ENCODE measurements at regions not wholly inside any gene's neighbourhood (a gene's known extent, or its start where the extent isn't known, plus 50 kb on each side); places are given as distances from the start of the nearest gene placed in this dataset.
A peak's percentile ranks its signal among the peaks of the same experiment; 100 is the strongest.

DNA sequence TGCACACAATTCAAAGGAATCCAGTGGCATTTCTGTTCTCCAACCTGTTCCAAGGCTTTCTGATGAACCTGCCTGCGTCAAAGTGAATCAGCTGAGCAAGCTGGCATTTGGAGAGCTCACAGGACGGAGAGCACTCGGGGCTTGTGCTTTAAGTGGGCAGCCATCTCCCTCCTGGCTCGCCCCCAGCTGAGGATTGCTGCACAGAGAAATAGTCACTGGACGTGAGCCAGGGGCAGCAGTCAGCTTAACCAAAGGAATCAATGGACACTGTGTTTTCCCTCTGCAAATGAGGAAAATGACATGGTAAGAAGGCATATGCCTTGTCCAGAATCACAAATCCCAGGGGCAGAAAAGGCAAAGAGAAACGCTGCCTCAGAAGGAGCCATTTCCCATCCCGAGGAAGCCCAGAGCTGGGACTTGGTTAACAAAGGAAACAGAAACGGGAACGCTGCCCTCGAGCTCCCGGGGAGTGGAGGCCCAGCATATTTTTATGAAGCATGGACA lies 299.4 kb downstream of the ZSWIM6 start:
- H3K36me3 ChIP-seq: no peaks in the 10 kb centered on the region
- H3K4me1 ChIP-seq: peaks cover 18% of the 10 kb centered on the region
- H3K27ac ChIP-seq: peak overlapping the region; percentile 56
- no peaks in the 10 kb centered on the region for H3K27me3 ChIP-seq
- no peaks in the 10 kb centered on the region; the same call in 1 of the 2 replicates for H3K9me3 ChIP-seq (replicated peaks)
- peak; percentile 60 to 76 for DNase-seq
- peak overlapping the region; percentile 49 for H3K4me3 ChIP-seq

DNA sequence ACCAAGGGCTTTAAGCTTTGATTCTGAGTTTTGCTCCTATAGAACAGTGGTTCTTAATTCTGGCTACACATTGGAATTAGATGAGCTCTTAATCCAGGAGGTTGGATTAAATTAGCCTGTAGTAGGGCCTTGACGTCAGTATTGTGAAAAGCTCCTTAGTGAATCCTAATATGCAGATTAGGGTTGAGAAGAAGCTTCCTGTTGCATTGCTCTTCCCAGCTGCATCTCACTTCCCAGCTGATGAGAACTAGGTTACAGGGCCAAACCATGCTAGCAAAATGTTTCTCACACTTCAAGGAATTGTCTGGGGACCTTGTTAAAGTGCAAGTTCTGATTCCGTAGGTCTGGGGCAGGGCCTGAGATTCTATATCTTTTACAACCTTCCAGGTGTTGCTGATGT lies 300.0 kb downstream of the ZSWIM6 start:
- Histone ChIP-seq H3K4me3 (peak overlapping the region; percentile 49), H3K4me1 (peaks cover 18% of the 10 kb centered on the region), H3K27me3 (no peaks in the 10 kb centered on the region), H3K36me3 (no peaks in the 10 kb centered on the region), H3K9me3 (replicated peaks) (no peaks in the 10 kb centered on the region; the same call in 1 of the 2 replicates), H3K27ac (peak overlapping the region; percentile 56)
- no peak for DNase-seq

GRCh38 chr5:61635271-61635670 lies 303.2 kb downstream of the ZSWIM6 start:
- peaks cover 26% of the 10 kb centered on the region for H3K4me1 ChIP-seq
- H3K4me3 ChIP-seq: no peak overlapping the region
- no peak for DNase-seq
- no peak overlapping the region for H3K27ac ChIP-seq
- H3K36me3 ChIP-seq: no peaks in the 10 kb centered on the region
- no peaks in the 10 kb centered on the region; the same call in 1 of the 2 replicates for H3K9me3 ChIP-seq (replicated peaks)
- no peaks in the 10 kb centered on the region for H3K27me3 ChIP-seq

DNA sequence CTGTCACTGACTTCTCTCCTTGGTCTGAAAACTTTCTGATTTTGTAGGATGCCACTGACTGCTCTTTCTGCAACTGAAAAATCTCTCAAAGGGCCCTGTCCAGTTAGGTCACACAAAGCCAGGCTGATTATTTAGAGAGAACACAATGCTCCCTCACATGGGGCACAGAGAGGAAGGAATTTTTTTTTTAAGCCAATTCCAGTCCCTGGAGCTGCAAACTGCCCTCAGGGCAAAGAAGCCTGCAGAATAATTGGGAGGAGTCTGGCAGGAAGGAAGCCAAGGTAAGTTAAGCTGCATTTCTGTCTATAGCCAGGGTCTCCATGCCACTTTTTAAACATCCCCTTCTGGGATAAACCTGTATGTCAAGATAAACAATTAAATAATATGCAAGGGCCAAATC lies 305.5 kb downstream of the ZSWIM6 start:
- H3K4me3 ChIP-seq: no peak overlapping the region
- no peaks in the 10 kb centered on the region for H3K36me3 ChIP-seq

GRCh38 chr5:61638476-61638875 lies 306.4 kb downstream of the ZSWIM6 start:
- DNase-seq: no peak
- Histone ChIP-seq H3K36me3 (no peaks in the 10 kb centered on the region), H3K27ac (no peak overlapping the region)

More for the DNA sequence above, 305.5 kb downstream of the ZSWIM6 start:
- Histone ChIP-seq H3K4me1 (peaks cover 15% of the 10 kb centered on the region), H3K27me3 (no peaks in the 10 kb centered on the region), H3K27ac (no peak overlapping the region), H3K9me3 (replicated peaks) (no peaks in the 10 kb centered on the region; the same call in 1 of the 2 replicates)
- peak; percentile 56 to 78 for DNase-seq

DNA sequence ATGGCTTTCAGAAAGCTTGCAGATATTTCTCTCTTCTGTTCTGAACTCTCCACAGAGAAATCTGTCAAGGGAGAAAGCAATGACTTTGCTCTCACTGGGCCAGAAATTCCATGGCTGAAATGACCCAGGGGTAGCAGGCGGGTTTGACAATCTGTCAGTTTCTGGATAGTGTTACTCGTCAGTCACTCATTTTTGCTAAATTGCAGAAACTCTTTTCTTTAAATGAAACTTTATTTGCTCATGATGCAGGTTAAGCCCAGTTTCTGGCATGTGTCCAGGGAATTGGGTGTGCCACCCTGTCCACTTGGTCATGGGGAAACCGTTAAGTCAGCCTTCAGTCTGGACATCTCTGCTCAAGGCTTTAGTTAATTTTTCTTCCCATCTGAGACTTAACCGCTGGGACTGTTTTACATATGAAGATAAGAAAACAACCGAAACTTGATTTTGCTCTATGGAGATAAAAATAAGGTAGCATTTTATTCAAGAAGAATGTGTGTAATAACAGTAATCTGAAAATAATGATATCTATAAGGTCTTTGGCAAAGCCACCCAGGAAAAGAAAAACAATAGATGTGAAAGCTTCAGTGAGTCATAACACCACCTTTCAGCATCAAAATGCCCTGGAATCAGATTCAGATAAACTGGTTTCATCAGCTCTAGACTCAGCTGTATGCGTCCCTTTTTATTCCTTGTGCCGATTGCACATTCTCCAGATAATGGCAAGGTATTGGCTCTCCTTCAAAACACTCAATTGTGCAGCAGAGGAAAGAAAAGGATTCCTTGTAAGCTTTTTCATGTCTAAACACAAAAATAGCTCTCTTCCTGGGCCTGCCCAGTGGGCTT lies 308.3 kb downstream of the ZSWIM6 start:
- H3K27me3 ChIP-seq: no peaks in the 10 kb centered on the region
- H3K9me3 ChIP-seq (replicated peaks): no peaks in the 10 kb centered on the region
- DNase-seq: no peak

More at GRCh38 chr5:61638476-61638875, 306.4 kb downstream of the ZSWIM6 start:
- no peak overlapping the region for H3K4me3 ChIP-seq
- peaks cover 8% of the 10 kb centered on the region for H3K4me1 ChIP-seq
- H3K9me3 ChIP-seq (replicated peaks): no peaks in the 10 kb centered on the region; the same call in 1 of the 2 replicates
- H3K27me3 ChIP-seq: no peaks in the 10 kb centered on the region

DNA sequence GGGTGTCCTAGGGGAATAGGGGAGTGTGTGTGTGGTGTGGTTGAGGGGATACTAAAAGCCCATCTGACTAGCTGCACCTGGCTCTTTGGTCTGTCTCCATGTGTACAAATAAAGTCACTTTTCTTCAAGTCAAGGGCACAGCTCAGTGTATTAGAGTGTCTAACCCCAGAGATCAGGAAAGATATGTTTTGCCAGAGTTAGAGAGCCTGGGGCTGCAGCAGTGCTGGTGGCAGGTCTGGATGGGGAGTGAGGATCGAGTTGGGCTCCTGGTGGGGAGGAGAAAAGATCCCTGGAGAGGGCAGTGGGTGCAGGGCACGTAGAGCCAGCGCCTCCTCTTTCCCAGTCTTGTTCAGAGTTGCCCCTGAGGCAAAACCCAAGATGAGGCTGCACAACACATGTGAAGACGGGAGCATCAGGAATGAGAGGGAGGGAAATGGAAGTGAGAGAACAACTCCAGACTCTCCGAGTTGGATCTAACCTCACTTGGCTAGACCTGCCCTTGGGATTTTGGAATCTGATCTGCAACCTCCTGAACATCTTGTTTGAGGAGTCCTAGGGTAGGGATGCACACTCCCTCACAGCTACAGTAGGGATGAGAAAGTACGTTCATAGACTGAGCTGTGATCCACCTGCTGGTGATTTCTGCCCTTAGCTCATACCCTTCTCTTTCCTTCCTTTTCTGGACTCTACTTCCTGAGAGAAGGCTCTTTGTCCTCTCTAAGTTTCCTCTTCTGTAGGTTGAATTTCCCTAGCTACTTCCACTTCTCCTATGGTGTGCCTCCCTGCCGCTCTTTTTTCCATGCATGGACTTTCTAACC lies 309.9 kb downstream of the ZSWIM6 start:
- Histone ChIP-seq H3K27me3 (no peaks in the 10 kb centered on the region), H3K27ac (no peak overlapping the region), H3K4me3 (no peak overlapping the region), H3K4me1 (peaks cover 8% of the 10 kb centered on the region), H3K9me3 (replicated peaks) (no peaks in the 10 kb centered on the region), H3K36me3 (no peaks in the 10 kb centered on the region)
- DNase-seq: peak in 1 of 2 experiments; percentile 17

More for the DNA sequence above, 308.3 kb downstream of the ZSWIM6 start:
- Histone ChIP-seq H3K36me3 (no peaks in the 10 kb centered on the region), H3K4me1 (peaks cover 8% of the 10 kb centered on the region), H3K27ac (no peak overlapping the region), H3K4me3 (no peak overlapping the region)

DNA sequence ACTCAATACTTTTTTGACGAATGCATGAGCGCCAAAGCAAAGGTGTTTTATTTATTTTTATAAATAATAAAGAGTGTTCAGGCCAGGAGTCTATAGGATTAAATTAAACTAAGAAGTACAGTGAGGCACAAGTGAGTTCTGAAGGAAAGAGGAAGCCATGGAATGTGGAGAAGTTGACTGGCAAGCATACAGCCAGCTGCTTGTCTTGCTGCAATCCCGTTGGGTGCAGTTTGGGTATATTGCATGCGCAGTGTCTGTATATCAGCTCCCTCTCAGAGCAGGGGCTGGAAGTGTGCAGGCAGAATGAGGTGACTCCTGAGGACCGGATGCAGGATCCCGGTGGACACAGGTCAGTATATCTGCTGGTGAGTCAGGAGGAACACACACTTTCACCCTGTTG lies 315.6 kb downstream of the ZSWIM6 start:
- no peaks in the 10 kb centered on the region for H3K4me1 ChIP-seq
- no peaks in the 10 kb centered on the region for H3K9me3 ChIP-seq (replicated peaks)
- H3K27ac ChIP-seq: no peak overlapping the region
- DNase-seq: no peak
- no peaks in the 10 kb centered on the region for H3K36me3 ChIP-seq
- H3K27me3 ChIP-seq: no peaks in the 10 kb centered on the region
- H3K4me3 ChIP-seq: no peak overlapping the region

- Histone ChIP-seq H3K27me3 (no peaks in the 10 kb centered on the region), H3K36me3 (no peaks in the 10 kb centered on the region), H3K27ac (no peak overlapping the region), H3K4me3 (no peak overlapping the region), H3K4me1 (no peaks in the 10 kb centered on the region), H3K9me3 (replicated peaks) (no peaks in the 10 kb centered on the region)
- DNase-seq: no peak
Observed at GRCh38 chr5:61649231-61649630, 317.2 kb downstream of the ZSWIM6 start.

DNA sequence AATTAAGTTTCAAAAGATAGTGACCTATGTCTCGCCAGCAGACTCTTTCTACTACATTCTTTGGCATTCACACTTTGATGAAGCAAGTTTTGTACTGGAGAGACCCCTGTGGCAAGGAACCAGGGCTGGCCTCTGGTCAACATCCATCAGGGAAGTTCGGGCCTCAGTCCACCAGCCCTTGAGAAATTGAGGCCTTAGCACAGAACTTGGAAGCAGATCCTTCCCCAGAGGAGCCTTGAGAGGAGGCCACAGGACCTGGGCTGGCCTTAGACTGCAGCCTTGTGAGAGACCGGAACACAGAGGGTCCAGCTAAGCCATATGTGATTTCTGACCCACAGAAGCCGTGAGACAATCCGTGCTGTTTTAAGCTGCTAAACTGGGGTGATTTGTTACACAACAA lies 317.9 kb downstream of the ZSWIM6 start:
- no peak overlapping the region for H3K4me3 ChIP-seq
- H3K27me3 ChIP-seq: no peaks in the 10 kb centered on the region
- H3K36me3 ChIP-seq: no peaks in the 10 kb centered on the region
- no peaks in the 10 kb centered on the region for H3K4me1 ChIP-seq
- no peak for DNase-seq
- no peaks in the 10 kb centered on the region for H3K9me3 ChIP-seq (replicated peaks)
- H3K27ac ChIP-seq: no peak overlapping the region

DNA sequence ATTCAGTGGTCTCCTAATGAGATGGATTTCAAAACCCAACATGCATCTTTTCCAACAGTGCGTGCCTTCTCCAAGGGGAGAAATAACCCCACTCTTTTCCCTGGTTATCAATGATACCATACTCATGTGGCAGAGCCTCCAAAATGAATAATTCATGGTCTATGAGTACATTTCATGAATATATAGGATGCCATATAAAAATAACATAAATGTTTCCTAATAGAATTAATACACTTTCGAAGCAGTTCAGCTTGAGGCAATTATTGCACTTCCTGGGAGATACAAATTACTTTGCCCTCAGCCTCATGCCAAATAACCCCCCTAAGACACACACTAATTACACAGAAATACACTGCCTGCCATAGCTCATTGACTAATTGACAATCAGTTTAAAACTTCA lies 318.6 kb downstream of the ZSWIM6 start:
- no peaks in the 10 kb centered on the region for H3K27me3 ChIP-seq
- DNase-seq: no peak
- H3K9me3 ChIP-seq (replicated peaks): no peaks in the 10 kb centered on the region
- H3K4me3 ChIP-seq: no peak overlapping the region
- no peak overlapping the region for H3K27ac ChIP-seq
- H3K36me3 ChIP-seq: no peaks in the 10 kb centered on the region
- no peaks in the 10 kb centered on the region for H3K4me1 ChIP-seq

DNA sequence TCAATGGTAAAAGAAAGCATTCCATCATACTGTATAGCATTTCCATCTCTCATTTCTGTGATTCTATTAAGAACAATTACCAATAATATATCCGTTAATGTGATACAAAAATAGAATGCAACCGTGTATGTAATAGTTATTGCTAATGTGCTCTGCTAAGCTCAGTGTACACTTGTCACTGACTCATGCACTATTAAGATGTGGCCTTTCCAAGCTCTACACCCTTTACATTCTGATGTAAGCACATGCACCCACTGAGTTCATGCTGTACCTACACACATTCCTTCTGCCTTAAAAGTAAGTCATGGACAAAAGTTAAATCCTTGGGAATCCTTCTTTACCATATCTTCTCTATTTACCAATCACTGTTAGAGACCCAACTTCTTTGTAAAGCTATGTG lies 319.1 kb downstream of the ZSWIM6 start:
- H3K9me3 ChIP-seq (replicated peaks): no peaks in the 10 kb centered on the region
- H3K27me3 ChIP-seq: no peaks in the 10 kb centered on the region
- no peak overlapping the region for H3K4me3 ChIP-seq
- no peaks in the 10 kb centered on the region for H3K36me3 ChIP-seq
- no peak for DNase-seq
- H3K4me1 ChIP-seq: no peaks in the 10 kb centered on the region
- no peak overlapping the region for H3K27ac ChIP-seq

DNA sequence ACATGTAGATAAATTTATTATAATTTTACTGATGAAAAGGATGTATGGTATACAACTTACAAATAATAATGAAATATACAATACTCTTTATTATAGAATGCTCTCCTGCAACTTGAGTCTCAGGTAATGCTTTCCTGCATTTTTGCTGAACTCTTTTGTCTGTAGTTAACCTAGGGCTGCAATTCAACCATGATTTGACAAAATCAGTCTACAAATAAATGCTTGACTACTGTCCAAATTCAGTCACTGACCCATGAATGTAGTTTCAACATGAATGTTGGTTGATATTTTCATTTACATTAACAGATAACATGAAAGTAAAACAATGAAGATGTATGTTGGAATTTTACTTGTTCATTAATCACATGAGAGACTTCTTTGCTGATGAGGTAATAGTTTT lies 320.9 kb downstream of the ZSWIM6 start:
- H3K4me3 ChIP-seq: no peak overlapping the region
- DNase-seq: no peak
- no peaks in the 10 kb centered on the region for H3K4me1 ChIP-seq
- H3K27me3 ChIP-seq: no peaks in the 10 kb centered on the region
- H3K36me3 ChIP-seq: no peaks in the 10 kb centered on the region
- no peak overlapping the region for H3K27ac ChIP-seq
- no peaks in the 10 kb centered on the region for H3K9me3 ChIP-seq (replicated peaks)

- Histone ChIP-seq H3K4me3 (no peak overlapping the region), H3K36me3 (no peaks in the 10 kb centered on the region), H3K27me3 (no peaks in the 10 kb centered on the region), H3K4me1 (no peaks in the 10 kb centered on the region), H3K9me3 (replicated peaks) (no peaks in the 10 kb centered on the region), H3K27ac (no peak overlapping the region)
- no peak for DNase-seq
Observed at GRCh38 chr5:61653807-61654580, 321.9 kb downstream of the ZSWIM6 start.
